Astrocyte (in vitro differentiated cells and primary cell): ENCODE measurements at regions not wholly inside any gene's neighbourhood (a gene's known extent, or its start where the extent isn't known, plus 50 kb on each side); places are given as distances from the start of the nearest gene placed in this dataset.

Source experiments
- DNase-seq: peaks from one replicate; pipeline ENCODE4 v3.0.0-alpha.2; 2010; ENCODE audit warnings: low read depth
- FAIRE-seq: peaks from 2 replicates; lab custom pipeline; 2011; peaks lifted over from hg19 to GRCh38; lab: Jason Lieb, UNC
- H2AFZ ChIP-seq: 2 replicates; pipeline ENCODE4 v1.6.0; 2012; ENCODE audit warnings: low read depth, low read length, inconsistent platforms
- H3K27ac ChIP-seq: 2 replicates; pipeline ENCODE4 v1.5.1; 2011; ENCODE audit warnings: low read depth, low read length, inconsistent platforms
- H3K27me3 ChIP-seq: 2 replicates; pipeline ENCODE4 v1.6.0; 2011; ENCODE audit warnings: low read length, inconsistent platforms; ENCODE audit not compliant: insufficient read depth
- H3K36me3 ChIP-seq: 2 replicates; pipeline ENCODE4 v1.5.1; 2011; ENCODE audit warnings: low read length, inconsistent platforms; ENCODE audit not compliant: insufficient read depth
- H3K4me1 ChIP-seq: 2 replicates; pipeline ENCODE4 v1.5.1; 2011; ENCODE audit warnings: low read length, inconsistent platforms; ENCODE audit not compliant: insufficient read depth
- H3K4me2 ChIP-seq: 2 replicates; pipeline ENCODE4 v1.6.0; 2012; ENCODE audit warnings: low read length, inconsistent platforms
- H3K4me3 ChIP-seq: 2 replicates; pipeline ENCODE4 v1.5.1; 2011; ENCODE audit warnings: low read depth, mild to moderate bottlenecking, low read length, inconsistent platforms; ENCODE audit not compliant: insufficient read depth
- H3K79me2 ChIP-seq: 2 replicates; pipeline ENCODE4 v1.6.0; 2012; ENCODE audit warnings: mild to moderate bottlenecking, low read length, inconsistent platforms; ENCODE audit not compliant: insufficient read depth
- H3K9ac ChIP-seq: 2 replicates; pipeline ENCODE4 v1.6.0; 2012; ENCODE audit warnings: mild to moderate bottlenecking, low read length, inconsistent platforms
- H3K9me3 ChIP-seq: 2 replicates; pipeline ENCODE4 v1.5.1; 2012; ENCODE audit warnings: low read depth, mild to moderate bottlenecking, low read length, inconsistent platforms; ENCODE audit not compliant: insufficient read depth
- H4K20me1 ChIP-seq: 2 replicates; pipeline ENCODE4 v1.6.0; 2012; ENCODE audit warnings: low read length, inconsistent platforms; ENCODE audit not compliant: insufficient read depth
- H3K27ac Mint-ChIP-seq: one replicate; pipeline ENCODE4 v1.8.0; 2021; ENCODE audit warnings: mild to moderate bottlenecking, mixed read lengths; ENCODE audit not compliant: unreplicated experiment
- H3K27me3 Mint-ChIP-seq: one replicate; pipeline ENCODE4 v1.8.0; 2021; ENCODE audit warnings: low read depth, mixed read lengths; ENCODE audit not compliant: unreplicated experiment
- H3K36me3 Mint-ChIP-seq: one replicate; pipeline ENCODE4 v1.8.0; 2021; ENCODE audit warnings: low read depth, mixed read lengths; ENCODE audit not compliant: unreplicated experiment
- H3K4me1 Mint-ChIP-seq: one replicate; pipeline ENCODE4 v1.8.0; 2021; ENCODE audit warnings: low read depth, mixed read lengths; ENCODE audit not compliant: unreplicated experiment
- H3K4me3 Mint-ChIP-seq: one replicate; pipeline ENCODE4 v1.8.0; 2021; ENCODE audit warnings: mild to moderate bottlenecking, moderate library complexity, mixed read lengths; ENCODE audit not compliant: unreplicated experiment
- H3K9me3 Mint-ChIP-seq: one replicate; pipeline ENCODE4 v1.8.0; 2021; ENCODE audit warnings: mild to moderate bottlenecking, mixed read lengths; ENCODE audit not compliant: unreplicated experiment
- CTCF ChIP-seq: IDR thresholded peaks from 2 replicates; pipeline ENCODE4 v1.5.1; 2011; ENCODE audit warnings: low read depth, mild to moderate bottlenecking, inconsistent platforms, low read length, moderate library complexity; ENCODE audit not compliant: insufficient read depth
- EZH2 ChIP-seq: IDR thresholded peaks from 2 replicates; pipeline ENCODE4 v1.6.1; 2012; ENCODE audit warnings: mild to moderate bottlenecking, low read length, inconsistent platforms; ENCODE audit not compliant: insufficient read depth

- Mint-ChIP-seq H3K27ac (no peak overlapping the region), H3K36me3 (no peaks in the 10 kb centered on the region), H3K4me1 (peaks cover under 1% of the 10 kb centered on the region), H3K9me3 (peaks cover 4% of the 10 kb centered on the region), H3K27me3 (peaks cover 11% of the 10 kb centered on the region), H3K4me3 (no peak overlapping the region)
- FAIRE-seq = no peak
- TF ChIP-seq EZH2 (no peak), CTCF (no peak)
- Histone ChIP-seq H3K79me2 (no peaks in the 10 kb centered on the region), H3K4me2 (no peak overlapping the region), H3K4me3 (no peak overlapping the region), H3K9ac (no peak overlapping the region), H3K9me3 (no peaks in the 10 kb centered on the region), H3K27me3 (no peaks in the 10 kb centered on the region), H3K36me3 (no peaks in the 10 kb centered on the region), H4K20me1 (no peaks in the 10 kb centered on the region), H2AFZ (no peak overlapping the region), H3K27ac (no peak overlapping the region), H3K4me1 (no peaks in the 10 kb centered on the region)
- DNase-seq = no peak
Measured at GRCh38 chrX:39302838-39303237, 501.6 kb downstream of the MID1IP1 start.

- H3K36me3 ChIP-seq = no peaks in the 10 kb centered on the region
- TF ChIP-seq EZH2 (no peak), CTCF (no peak)
- no peaks in the 10 kb centered on the region for H3K79me2 ChIP-seq
- no peak overlapping the region for H3K9ac ChIP-seq
- peaks cover 8% of the 10 kb centered on the region for H3K4me1 Mint-ChIP-seq
- no peak overlapping the region for H3K4me2 ChIP-seq
- no peak overlapping the region for H3K27ac ChIP-seq
- H3K4me1 ChIP-seq = peaks cover 12% of the 10 kb centered on the region
- no peak overlapping the region for H2AFZ ChIP-seq
- FAIRE-seq (peak; percentile 32), DNase-seq (no peak)
- H3K9me3 ChIP-seq = no peaks in the 10 kb centered on the region
- no peak overlapping the region for H3K4me3 ChIP-seq
- H3K36me3 Mint-ChIP-seq = no peaks in the 10 kb centered on the region
- H3K27me3 Mint-ChIP-seq = peaks cover 5% of the 10 kb centered on the region
- H3K4me3 Mint-ChIP-seq = no peak overlapping the region
- no peaks in the 10 kb centered on the region for H3K27me3 ChIP-seq
- no peaks in the 10 kb centered on the region for H4K20me1 ChIP-seq
- H3K9me3 Mint-ChIP-seq = peaks cover 4% of the 10 kb centered on the region
- H3K27ac Mint-ChIP-seq = no peak overlapping the region
Measured at GRCh38 chrX:39304746-39305145, 503.5 kb downstream of the MID1IP1 start.

GRCh38 chrX:39307488-39307887 lies 506.2 kb downstream of the MID1IP1 start:
- H3K9me3 ChIP-seq = no peaks in the 10 kb centered on the region
- TF ChIP-seq EZH2 = no peak
- TF ChIP-seq CTCF = no peak
- H2AFZ ChIP-seq = no peak overlapping the region
- H3K9ac ChIP-seq = no peak overlapping the region
- no peaks in the 10 kb centered on the region for H3K79me2 ChIP-seq
- H3K4me2 ChIP-seq = no peak overlapping the region
- no peak for FAIRE-seq
- H3K4me1 Mint-ChIP-seq = peaks cover 19% of the 10 kb centered on the region
- DNase-seq = no peak
- no peak overlapping the region for H3K4me3 Mint-ChIP-seq
- H3K27ac Mint-ChIP-seq = no peak overlapping the region
- H3K36me3 Mint-ChIP-seq = no peaks in the 10 kb centered on the region
- no peak overlapping the region for H3K4me3 ChIP-seq
- H3K36me3 ChIP-seq = no peaks in the 10 kb centered on the region
- H3K27ac ChIP-seq = no peak overlapping the region
- H4K20me1 ChIP-seq = no peaks in the 10 kb centered on the region
- H3K9me3 Mint-ChIP-seq = peaks cover 2% of the 10 kb centered on the region
- peaks cover 16% of the 10 kb centered on the region for H3K4me1 ChIP-seq
- H3K27me3 Mint-ChIP-seq = peaks cover 11% of the 10 kb centered on the region
- H3K27me3 ChIP-seq = no peaks in the 10 kb centered on the region
